ENCODE measurements at regions not wholly inside any gene's neighbourhood (a gene's known extent, or its start where the extent isn't known, plus 50 kb on each side); places are given as distances from the start of the nearest gene placed in this dataset.

DNA sequence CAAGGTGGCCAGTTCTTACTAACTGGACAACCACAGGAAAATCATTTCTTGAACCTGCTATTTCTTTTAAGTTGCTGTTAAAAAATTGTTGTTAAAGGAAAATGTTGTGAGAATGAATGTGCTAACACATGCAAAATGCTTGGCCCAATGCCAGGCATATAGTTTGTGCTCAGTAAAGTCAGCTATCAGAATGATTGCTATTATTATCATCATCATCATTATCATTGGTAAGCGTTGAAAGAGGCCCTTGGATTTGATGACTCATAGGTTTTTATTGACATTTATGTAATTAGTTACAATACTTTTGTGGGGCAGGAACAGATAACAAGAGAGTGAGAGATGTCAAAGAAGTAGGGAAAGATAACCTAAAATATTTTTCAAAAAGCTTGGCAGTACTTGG is 394.2 kb upstream of the ZEB2 start (continued):
- TF ChIP-seq, protein P1, sequence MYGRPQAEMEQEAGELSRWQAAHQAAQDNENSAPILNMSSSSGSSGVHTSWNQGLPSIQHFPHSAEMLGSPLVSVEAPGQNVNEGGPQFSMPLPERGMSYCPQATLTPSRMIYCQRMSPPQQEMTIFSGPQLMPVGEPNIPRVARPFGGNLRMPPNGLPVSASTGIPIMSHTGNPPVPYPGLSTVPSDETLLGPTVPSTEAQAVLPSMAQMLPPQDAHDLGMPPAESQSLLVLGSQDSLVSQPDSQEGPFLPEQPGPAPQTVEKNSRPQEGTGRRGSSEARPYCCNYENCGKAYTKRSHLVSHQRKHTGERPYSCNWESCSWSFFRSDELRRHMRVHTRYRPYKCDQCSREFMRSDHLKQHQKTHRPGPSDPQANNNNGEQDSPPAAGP (tag by site-specific recombination; IDR thresholded peaks at IDR 0.05): no peak
- TF ChIP-seq ZNF23 (tag by site-specific recombination; IDR thresholded peaks at IDR 0.05; ENCODE audit: borderline replicate concordance) (no peak), ZNF140 (tag by site-specific recombination; IDR thresholded peaks at IDR 0.05) (no peak), HOXC10 (CRISPR knock-in tag; IDR thresholded peaks at IDR 0.05) (no peak), KLF7 (tag by site-specific recombination; IDR thresholded peaks at IDR 0.05; ENCODE audit: borderline replicate concordance) (no peak)

DNA sequence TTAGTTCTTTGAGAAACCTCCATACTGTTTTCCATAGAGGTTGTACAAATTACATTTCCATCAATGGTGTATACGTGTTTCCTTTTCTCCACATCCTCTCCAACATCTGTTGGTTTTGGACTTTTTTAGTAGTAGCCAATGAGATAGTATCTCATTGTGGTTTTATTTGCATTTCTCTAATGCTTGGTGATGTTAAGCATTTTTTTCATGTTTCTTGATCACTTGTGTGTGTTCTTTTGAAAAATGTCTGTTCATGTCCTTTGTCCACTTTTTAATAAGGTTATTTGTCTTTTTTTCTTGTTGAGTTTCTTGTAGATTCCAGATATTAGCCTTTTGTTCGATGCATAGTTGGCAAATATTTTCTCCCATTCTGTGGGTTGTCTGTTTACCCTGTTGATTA is 392.3 kb upstream of the ZEB2 start:
- CTCF ChIA-PET: no interaction called here
- TF ChIP-seq KLF7 (tag by site-specific recombination; IDR thresholded peaks at IDR 0.05; ENCODE audit: borderline replicate concordance) (no peak), ZNF302 (tag by site-specific recombination; IDR thresholded peaks at IDR 0.05; ENCODE audit: low read depth) (no peak), PRDM10 (tag by site-specific recombination; IDR thresholded peaks at IDR 0.05) (no peak), GFI1B (tag by site-specific recombination; IDR thresholded peaks at IDR 0.05) (no peak), ZNF777 (tag by site-specific recombination; IDR thresholded peaks at IDR 0.05; ENCODE audit: borderline replicate concordance) (no peak), ZNF404 (tag by site-specific recombination; IDR thresholded peaks at IDR 0.05) (no peak), HOXA7 (CRISPR knock-in tag; IDR thresholded peaks at IDR 0.05; ENCODE audit: borderline replicate concordance) (no peak), ZNF843 (tag by site-specific recombination; IDR thresholded peaks at IDR 0.05) (no peak), ZNF623 (tag by site-specific recombination; IDR thresholded peaks at IDR 0.05) (no peak), ZNF239 (tag by site-specific recombination; IDR thresholded peaks at IDR 0.05) (no peak), ZNF692 (tag by site-specific recombination; IDR thresholded peaks at IDR 0.05) (no peak), ZNF600 (tag by site-specific recombination; IDR thresholded peaks at IDR 0.05) (no peak), ZNF2 (tag by site-specific recombination; IDR thresholded peaks at IDR 0.05) (no peak), ZNF621 (tag by site-specific recombination; IDR thresholded peaks at IDR 0.05) (no peak), ZNF837 (tag by site-specific recombination; IDR thresholded peaks at IDR 0.05) (no peak), MEIS1 (CRISPR knock-in tag; IDR thresholded peaks at IDR 0.05; ENCODE audit: borderline replicate concordance) (no peak)
- TF ChIP-seq, protein P2, sequence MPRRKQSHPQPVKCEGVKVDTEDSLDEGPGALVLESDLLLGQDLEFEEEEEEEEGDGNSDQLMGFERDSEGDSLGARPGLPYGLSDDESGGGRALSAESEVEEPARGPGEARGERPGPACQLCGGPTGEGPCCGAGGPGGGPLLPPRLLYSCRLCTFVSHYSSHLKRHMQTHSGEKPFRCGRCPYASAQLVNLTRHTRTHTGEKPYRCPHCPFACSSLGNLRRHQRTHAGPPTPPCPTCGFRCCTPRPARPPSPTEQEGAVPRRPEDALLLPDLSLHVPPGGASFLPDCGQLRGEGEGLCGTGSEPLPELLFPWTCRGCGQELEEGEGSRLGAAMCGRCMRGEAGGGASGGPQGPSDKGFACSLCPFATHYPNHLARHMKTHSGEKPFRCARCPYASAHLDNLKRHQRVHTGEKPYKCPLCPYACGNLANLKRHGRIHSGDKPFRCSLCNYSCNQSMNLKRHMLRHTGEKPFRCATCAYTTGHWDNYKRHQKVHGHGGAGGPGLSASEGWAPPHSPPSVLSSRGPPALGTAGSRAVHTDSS (tag by site-specific recombination; IDR thresholded peaks at IDR 0.05): no peak
- TF ChIP-seq, protein P3, sequence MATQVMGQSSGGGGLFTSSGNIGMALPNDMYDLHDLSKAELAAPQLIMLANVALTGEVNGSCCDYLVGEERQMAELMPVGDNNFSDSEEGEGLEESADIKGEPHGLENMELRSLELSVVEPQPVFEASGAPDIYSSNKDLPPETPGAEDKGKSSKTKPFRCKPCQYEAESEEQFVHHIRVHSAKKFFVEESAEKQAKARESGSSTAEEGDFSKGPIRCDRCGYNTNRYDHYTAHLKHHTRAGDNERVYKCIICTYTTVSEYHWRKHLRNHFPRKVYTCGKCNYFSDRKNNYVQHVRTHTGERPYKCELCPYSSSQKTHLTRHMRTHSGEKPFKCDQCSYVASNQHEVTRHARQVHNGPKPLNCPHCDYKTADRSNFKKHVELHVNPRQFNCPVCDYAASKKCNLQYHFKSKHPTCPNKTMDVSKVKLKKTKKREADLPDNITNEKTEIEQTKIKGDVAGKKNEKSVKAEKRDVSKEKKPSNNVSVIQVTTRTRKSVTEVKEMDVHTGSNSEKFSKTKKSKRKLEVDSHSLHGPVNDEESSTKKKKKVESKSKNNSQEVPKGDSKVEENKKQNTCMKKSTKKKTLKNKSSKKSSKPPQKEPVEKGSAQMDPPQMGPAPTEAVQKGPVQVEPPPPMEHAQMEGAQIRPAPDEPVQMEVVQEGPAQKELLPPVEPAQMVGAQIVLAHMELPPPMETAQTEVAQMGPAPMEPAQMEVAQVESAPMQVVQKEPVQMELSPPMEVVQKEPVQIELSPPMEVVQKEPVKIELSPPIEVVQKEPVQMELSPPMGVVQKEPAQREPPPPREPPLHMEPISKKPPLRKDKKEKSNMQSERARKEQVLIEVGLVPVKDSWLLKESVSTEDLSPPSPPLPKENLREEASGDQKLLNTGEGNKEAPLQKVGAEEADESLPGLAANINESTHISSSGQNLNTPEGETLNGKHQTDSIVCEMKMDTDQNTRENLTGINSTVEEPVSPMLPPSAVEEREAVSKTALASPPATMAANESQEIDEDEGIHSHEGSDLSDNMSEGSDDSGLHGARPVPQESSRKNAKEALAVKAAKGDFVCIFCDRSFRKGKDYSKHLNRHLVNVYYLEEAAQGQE (tag by site-specific recombination; IDR thresholded peaks at IDR 0.05): no peak
- POLR2A ChIA-PET: no interaction called here

More for the DNA sequence above, 392.3 kb upstream of the ZEB2 start:
- no peak overlapping the region for H3K27ac ChIP-seq (ENCODE audit: extremely low read depth, low read depth, low read length)
- no peaks in the 10 kb centered on the region for H3K4me1 ChIP-seq (ENCODE audit: control insufficient read depth, insufficient read depth, low read length)
- H3K36me3 ChIP-seq (ENCODE audit: control insufficient read depth in 2 of 2, insufficient read depth in 1 of 2, low read length in 2 of 2): no peaks in the 10 kb centered on the region
- H3K4me3 ChIP-seq (ENCODE audit: low read depth, low read length): no peak overlapping the region
- H3K9me3 ChIP-seq (ENCODE audit: control insufficient read depth, insufficient read depth, low read depth, low read length): no peaks in the 10 kb centered on the region

Measured in HEK293 (cell line).